ENCODE measurements at regions not wholly inside any gene's neighbourhood (a gene's known extent, or its start where the extent isn't known, plus 50 kb on each side); places are given as distances from the start of the nearest gene placed in this dataset.

DNA sequence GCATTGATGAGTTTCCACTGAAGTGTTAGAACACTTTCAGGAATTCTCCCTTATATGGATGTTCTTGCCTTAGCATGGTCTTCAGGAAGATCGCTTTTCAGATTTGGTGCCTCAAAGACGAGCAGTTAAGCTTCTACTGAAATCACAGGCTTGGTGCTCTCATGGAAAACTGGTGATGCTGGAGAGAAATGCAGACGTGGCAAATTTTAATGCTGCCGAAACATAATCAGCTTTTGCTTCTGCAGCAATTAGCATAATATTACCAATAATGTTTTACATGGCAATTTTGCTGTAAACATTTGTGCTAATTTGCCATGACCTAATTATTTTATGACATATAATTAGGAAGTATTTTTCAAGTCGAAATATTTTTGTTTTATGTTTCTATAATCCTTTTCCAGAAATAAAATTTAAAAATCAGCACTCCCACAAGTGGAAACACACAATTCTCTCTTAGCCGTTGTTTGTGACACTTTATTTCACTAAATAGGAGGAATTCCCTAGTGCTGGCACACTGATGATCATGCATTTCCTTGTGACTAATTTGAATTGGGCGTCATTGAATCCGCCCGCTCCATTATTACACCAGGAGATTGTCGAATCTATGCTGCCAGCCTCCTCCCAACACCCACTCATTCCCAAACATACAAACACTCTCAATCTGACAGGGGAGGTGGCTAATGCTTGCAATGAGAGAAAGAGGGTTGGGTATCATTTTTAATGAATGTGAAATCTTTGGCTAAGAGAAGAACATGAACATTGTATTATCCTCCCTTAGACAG lies 506.8 kb upstream of the PPP2R3A start:
- DNase-seq (ENCODE audit: low spot score): no peak
- H3K4me3 ChIP-seq: no peak overlapping the region
- no peak overlapping the region for H3K27ac ChIP-seq
- H3K27me3 ChIP-seq: no peaks in the 10 kb centered on the region
- H3K4me1 ChIP-seq: no peaks in the 10 kb centered on the region
- no peaks in the 10 kb centered on the region for H3K9me3 ChIP-seq
- TF ChIP-seq, protein P1, sequence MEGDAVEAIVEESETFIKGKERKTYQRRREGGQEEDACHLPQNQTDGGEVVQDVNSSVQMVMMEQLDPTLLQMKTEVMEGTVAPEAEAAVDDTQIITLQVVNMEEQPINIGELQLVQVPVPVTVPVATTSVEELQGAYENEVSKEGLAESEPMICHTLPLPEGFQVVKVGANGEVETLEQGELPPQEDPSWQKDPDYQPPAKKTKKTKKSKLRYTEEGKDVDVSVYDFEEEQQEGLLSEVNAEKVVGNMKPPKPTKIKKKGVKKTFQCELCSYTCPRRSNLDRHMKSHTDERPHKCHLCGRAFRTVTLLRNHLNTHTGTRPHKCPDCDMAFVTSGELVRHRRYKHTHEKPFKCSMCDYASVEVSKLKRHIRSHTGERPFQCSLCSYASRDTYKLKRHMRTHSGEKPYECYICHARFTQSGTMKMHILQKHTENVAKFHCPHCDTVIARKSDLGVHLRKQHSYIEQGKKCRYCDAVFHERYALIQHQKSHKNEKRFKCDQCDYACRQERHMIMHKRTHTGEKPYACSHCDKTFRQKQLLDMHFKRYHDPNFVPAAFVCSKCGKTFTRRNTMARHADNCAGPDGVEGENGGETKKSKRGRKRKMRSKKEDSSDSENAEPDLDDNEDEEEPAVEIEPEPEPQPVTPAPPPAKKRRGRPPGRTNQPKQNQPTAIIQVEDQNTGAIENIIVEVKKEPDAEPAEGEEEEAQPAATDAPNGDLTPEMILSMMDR (IDR thresholded peaks at IDR 0.05): no peak
- H3K36me3 ChIP-seq: no peaks in the 10 kb centered on the region

DNA sequence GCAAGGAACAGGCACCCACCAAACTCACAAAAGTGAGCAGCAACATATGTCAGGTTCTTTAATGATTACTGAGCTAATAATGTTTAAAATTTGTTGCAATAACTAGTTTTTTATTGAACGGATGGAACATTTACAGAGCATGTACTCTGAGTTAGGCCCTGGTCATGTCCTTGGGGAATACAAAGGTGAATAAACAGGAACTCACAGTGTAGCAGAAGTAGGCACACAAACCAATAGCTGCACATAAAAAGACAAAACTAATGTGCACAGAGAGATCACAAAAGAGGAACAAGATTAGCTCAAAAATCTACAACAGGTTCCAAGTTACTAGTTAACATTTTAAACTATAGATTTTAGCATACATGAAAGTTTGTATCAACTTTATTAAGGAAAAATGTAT lies 505.3 kb upstream of the PPP2R3A start:
- H3K27ac ChIP-seq: no peak overlapping the region
- no peaks in the 10 kb centered on the region for H3K9me3 ChIP-seq
- TF ChIP-seq, protein P1 (IDR thresholded peaks at IDR 0.05): no peak
- no peak for DNase-seq (ENCODE audit: low spot score)
- H3K27me3 ChIP-seq: no peaks in the 10 kb centered on the region
- H3K4me1 ChIP-seq: no peaks in the 10 kb centered on the region
- H3K4me3 ChIP-seq: no peak overlapping the region
- H3K36me3 ChIP-seq: no peaks in the 10 kb centered on the region

DNA sequence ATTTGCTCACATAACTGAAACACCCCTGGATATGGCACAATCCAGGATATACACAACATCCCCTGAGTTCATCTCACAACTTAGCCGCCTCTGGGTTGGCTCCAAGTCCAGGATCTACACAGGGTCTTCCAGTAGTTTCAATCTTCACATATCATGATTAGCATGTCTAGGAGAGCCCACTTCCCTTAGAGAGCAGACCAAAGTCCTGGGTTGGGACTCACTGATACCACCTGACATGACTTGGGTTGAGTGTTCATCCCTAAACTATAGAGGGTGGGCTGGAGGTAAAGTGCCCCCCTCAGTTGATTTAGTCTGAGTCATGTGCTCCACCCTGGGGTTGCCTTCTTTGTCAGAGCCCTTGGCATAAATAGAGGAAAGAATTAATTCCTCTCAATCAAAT lies 493.6 kb upstream of the PPP2R3A start:
- no peaks in the 10 kb centered on the region for H3K4me1 ChIP-seq
- no peak overlapping the region for H3K4me3 ChIP-seq
- no peak for DNase-seq (ENCODE audit: low spot score)
- H3K9me3 ChIP-seq: no peaks in the 10 kb centered on the region
- H3K36me3 ChIP-seq: no peaks in the 10 kb centered on the region
- TF ChIP-seq, protein P1 (IDR thresholded peaks at IDR 0.05): no peak
- H3K27ac ChIP-seq: no peak overlapping the region
- H3K27me3 ChIP-seq: no peaks in the 10 kb centered on the region

DNA sequence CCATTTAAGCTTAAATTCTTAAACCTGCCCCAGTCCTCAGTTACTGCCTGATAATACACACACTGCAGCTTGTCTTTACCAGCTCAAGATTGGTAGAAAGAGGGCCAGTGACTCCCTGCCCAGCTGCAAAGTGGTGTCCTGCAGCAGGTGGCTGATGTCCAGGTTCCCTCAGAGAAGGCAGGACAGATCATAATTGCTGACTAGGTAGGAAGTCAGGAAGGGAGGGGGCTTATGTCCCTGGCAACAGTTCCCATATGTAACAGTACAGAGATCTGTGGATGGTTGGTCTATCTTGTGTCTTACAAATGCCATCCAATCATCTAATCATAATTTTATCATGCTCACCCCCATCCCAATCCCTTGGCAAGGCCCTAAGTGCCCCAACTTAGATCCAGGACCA lies 492.1 kb upstream of the PPP2R3A start:
- Histone ChIP-seq H3K36me3 (no peaks in the 10 kb centered on the region), H3K4me3 (no peak overlapping the region), H3K27me3 (no peaks in the 10 kb centered on the region), H3K4me1 (no peaks in the 10 kb centered on the region), H3K27ac (no peak overlapping the region), H3K9me3 (no peaks in the 10 kb centered on the region)
- DNase-seq (ENCODE audit: low spot score): no peak
- TF ChIP-seq, protein P1 (IDR thresholded peaks at IDR 0.05): no peak

DNA sequence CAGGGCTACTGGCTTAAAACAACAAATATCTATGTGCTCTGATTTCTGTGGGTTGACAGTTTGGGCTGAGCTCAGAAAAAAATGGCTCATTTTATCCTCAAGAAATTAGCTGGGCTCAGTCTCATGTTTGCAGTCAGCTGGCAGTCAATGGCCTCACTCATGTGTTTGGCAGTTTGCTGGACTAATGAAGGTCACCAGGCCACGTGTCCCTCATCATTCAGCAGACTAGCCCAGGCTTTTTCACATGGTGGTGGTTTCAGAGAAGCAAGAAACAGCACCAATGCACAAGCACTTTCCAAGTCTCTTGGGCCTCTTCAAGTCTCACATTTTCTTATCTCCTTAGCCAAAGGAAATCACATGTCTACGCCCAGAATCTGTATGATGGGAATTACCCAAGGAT lies 478.3 kb upstream of the PPP2R3A start:
- Histone ChIP-seq H3K4me1 (no peaks in the 10 kb centered on the region), H3K36me3 (no peaks in the 10 kb centered on the region), H3K4me3 (no peak overlapping the region), H3K27ac (no peak overlapping the region), H3K9me3 (no peaks in the 10 kb centered on the region), H3K27me3 (no peaks in the 10 kb centered on the region)
- DNase-seq (ENCODE audit: low spot score): no peak
- TF ChIP-seq, protein P1 (IDR thresholded peaks at IDR 0.05): no peak

Measured in right atrium auricular region (tissue), 2 donors.